ENCODE measurements at regions not wholly inside any gene's neighbourhood (a gene's known extent, or its start where the extent isn't known, plus 50 kb on each side); places are given as distances from the start of the nearest gene placed in this dataset.

- TF ChIP-seq, protein P1, sequence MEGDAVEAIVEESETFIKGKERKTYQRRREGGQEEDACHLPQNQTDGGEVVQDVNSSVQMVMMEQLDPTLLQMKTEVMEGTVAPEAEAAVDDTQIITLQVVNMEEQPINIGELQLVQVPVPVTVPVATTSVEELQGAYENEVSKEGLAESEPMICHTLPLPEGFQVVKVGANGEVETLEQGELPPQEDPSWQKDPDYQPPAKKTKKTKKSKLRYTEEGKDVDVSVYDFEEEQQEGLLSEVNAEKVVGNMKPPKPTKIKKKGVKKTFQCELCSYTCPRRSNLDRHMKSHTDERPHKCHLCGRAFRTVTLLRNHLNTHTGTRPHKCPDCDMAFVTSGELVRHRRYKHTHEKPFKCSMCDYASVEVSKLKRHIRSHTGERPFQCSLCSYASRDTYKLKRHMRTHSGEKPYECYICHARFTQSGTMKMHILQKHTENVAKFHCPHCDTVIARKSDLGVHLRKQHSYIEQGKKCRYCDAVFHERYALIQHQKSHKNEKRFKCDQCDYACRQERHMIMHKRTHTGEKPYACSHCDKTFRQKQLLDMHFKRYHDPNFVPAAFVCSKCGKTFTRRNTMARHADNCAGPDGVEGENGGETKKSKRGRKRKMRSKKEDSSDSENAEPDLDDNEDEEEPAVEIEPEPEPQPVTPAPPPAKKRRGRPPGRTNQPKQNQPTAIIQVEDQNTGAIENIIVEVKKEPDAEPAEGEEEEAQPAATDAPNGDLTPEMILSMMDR (IDR thresholded peaks at IDR 0.05) = no peak
- TF ChIP-seq POLR2A (IDR thresholded peaks at IDR 0.05) = no peak
Observed at GRCh38 chrX:130995439-130995838, 62.7 kb upstream of the ARHGAP36 start.
